HG03432 (cell line): ENCODE measurements at regions not wholly inside any gene's neighbourhood (a gene's known extent, or its start where the extent isn't known, plus 50 kb on each side); places are given as distances from the start of the nearest gene placed in this dataset.
A peak's percentile ranks its signal among the peaks of the same experiment; 100 is the strongest.
"Not testable (repeated sequence)": the region's sequence is repeated elsewhere in the genome, so short reads cannot be mapped to it uniquely, and the experiment has no call there.

ENCODE experiments used
- ATAC-seq: cut with Tn5 transposase; IDR thresholded peaks from one replicate; pipeline ENCODE4 v1.9.1; 2021; ENCODE audit warnings: mild to moderate bottlenecking, moderate library complexity; ENCODE audit not compliant: unreplicated experiment

DNA sequence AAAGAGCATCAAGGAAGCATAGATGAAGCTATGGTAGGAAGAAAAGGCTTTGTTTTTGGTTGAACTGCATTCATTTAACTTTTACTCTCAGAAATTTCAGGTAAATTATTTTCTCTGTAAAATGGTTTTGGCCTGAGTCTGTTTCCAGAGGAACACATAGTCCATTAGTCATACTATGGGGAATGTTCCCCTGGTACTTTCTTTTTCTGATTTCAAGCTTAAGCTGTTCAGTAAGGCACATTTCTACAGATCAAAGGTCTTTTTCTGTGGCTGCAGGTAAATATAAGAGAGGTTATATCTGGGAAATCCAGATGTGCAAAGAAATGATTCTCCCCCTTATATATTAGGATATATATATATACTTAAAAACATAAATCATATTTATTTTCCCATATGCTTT, 1744.4 kb upstream of the ADGRL3 start:
- ATAC-seq, result no peak

DNA sequence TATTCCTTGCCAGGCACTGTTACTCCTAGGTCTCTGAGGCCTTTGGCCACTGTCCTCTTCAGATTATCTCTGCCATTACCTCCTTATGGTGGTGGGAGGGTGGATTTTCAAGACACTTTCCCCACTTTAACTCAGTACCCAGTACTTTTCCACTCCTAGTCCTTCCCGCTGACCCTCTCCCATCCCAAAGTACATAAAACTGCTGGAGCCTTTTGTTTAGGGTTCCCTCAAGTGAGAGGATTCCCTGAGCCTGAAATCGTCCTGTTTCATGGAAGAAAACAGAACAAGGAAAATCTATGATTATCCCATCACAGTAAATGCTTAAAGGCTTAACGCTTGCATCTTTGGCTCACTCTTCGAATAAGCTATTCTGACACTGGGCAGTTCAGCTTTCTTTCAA, 1742.5 kb upstream of the ADGRL3 start:
- no peak for ATAC-seq

DNA sequence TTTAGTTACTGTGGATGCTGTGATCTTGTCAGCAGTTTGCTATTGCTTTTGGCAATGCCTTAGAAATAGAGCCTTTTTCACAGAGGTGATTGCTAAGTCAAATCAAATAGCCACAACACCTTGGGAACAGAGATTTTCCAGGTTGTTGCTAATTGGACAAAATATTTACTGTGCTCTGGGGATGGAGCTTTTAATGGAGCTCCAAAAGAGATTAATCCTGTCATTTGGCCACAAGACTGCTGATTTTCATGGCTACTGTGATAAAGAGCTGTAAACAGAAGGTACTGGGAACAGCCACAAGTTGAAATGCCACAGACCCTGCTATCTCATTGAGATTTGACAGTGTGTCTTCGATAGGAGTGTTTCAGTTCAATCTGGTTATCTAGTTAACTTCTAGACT, 1715.2 kb upstream of the ADGRL3 start:
- ATAC-seq, result no peak

DNA sequence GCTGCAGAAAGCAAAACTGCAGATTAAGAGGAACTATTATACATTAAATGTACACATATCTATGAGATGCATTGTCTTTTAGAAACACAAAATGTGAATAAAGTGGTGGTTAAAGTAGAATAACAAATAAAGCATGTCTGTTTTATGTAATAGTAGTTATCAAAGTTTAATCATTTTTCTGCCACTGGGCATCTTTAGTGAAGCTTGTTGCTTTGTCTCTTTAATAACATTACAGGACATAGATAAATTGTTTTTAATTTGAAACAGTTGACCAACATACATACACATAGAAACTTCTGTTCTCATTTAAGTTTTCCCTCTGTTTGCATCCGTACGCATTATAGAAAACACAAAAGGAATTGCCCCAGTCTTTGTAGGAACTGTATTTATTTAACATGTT, 1700.0 kb upstream of the ADGRL3 start:
- ATAC-seq, result no peak

DNA sequence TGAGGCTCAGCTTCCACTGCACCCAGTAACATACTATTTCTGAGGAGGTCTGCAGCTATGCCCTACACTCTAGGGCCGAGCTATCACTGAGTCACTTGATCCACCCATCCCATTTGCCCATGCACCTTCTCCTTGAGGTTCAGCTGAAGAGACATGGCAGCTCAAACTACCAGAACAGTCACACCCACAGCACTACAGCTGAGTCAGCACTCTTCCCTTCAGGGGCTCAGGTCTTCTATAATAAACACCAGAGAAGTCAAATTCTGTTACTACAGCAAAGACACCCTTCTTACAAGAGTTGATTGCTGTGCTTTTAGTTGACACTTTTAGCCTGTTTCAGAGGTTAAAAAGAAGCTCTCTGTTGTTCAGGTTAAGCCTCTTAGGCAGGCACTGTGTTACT, 1696.4 kb upstream of the ADGRL3 start:
- ATAC-seq, result no peak

DNA sequence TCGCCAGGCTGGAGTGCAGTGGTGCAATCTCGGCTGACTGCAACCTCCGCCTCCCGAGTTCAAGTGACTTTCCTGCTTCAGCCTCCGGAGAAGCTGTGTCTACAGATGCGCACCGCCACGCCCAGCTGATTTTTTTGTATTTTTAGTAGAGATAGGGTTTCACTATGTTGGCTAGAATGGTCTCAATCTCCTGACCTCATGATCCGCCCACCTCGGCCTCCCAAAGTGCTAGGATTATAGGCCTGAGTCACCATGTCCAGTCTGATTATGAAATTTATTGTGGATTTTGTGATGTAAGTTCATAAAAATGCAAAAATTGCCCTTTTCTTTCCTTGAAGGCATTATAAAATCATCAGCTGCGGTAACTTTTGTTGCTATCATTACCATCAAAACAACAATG, 1688.3 kb upstream of the ADGRL3 start:
- ATAC-seq, result not testable (repeated sequence)

DNA sequence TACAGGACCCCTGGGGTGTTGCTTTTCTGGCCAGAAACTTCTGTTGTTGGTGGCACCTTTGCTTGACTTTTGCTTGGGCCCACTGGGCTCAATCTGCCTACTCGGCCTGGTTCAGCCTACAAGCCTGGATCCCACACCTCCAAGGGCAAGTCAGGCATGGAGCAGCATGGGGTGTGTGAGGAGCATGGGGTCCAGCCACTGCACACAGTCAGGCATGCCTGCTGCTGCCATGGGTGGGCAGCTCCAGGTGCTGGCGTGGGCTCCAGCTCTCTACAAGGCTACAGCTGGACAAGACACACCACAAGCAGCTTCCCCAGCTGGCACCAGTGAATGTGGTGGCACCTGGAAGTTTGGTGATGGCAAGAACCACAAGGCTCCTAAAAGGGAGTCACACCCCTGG, 1683.1 kb upstream of the ADGRL3 start:
- ATAC-seq, result no peak

DNA sequence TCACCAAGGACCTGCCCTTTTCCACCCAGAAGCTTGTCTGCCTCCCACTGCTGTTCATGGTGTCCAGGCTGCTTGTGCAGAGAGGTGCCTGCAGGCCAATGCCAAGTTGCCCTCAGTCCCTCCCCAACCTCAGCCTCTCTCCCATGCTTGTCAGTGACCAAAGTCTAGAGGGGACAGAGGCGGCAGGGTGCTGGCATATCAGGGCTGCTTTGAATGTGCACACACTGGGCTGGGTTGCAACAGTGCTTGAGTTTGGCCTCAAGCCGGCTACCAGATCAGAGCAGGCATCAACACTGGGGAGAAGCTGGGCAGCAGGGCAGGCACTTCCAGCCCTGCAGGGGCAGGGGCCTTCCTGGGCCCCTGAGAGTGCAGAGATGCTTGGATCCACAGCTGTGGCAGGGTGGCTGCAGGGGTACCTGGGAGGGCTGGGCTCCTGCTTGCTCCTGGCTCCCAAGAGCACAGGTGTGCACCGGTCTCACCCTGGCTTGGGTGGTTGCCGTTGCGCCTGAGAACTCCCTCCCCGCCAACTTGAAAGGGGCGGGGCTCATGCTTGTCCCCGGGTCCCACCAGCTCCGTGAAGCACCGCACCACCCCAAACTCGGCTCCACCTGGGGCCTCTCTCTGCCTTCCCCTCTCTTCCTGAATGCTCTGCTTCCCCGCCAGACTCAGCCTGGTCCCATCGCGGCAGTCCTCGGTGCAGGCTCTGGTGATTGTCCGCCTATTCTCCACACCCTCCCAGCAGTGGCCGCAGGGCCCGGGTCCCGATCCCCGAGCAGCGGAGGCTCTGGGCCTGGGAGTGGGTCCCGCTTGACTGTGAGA, 1681.9 kb upstream of the ADGRL3 start:
- no peak for ATAC-seq

DNA sequence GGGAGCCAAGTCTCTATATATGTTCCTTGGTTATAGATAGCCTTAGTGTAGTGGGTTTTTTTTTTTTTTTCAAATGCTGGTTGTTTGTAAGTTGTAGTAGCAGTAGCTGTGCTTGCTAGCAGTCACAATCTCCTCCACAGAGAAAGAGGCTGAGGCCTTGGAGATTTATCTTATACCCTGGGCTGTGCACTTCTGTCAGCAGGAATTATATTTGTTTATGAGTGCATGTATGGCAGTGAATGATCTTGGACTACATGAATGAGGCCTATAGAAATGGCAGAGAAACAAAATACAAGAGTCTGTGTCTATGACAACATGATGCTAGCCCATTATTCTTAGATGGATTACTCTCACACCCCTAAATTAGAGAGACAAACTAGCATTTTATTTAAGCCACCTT, 1674.2 kb upstream of the ADGRL3 start:
- ATAC-seq, result no peak

DNA sequence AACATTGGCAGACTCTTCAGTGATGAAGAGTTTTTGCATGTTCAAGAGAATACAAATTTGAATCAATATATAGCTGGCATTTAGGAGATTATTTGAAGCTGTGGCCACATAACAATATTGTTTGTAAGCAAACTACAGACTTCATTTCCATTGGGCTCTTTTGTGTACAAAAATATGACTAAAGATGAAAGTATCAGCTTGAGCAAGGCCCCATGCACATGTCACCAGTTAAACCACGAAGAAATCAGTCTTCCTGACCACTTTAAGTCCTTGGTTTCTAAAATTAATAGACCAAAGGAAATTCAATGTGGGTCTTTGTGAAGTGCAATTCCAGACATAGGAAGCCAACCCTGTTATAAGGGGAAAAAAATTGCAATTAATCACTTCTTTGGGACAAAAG, 1664.6 kb upstream of the ADGRL3 start:
- peak; percentile 79 for ATAC-seq

DNA sequence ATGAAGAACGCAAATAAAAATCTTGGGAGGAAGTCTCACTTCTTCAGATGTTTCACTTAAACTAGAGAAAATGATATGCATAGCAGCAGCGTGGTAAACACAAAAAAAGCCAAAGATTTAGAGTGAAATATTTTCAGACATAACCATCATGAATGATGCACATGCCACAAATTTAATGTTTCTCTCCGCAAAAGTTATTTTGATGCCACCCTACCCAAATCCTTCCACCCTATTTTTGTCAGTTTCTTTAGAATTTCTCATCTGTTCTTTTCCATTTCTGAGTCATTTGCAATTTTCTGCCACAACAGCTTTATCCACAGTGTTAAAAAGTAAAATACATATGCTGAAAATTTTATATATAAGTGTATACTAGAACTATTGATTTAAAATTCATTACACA, 1663.7 kb upstream of the ADGRL3 start:
- ATAC-seq, result no peak

DNA sequence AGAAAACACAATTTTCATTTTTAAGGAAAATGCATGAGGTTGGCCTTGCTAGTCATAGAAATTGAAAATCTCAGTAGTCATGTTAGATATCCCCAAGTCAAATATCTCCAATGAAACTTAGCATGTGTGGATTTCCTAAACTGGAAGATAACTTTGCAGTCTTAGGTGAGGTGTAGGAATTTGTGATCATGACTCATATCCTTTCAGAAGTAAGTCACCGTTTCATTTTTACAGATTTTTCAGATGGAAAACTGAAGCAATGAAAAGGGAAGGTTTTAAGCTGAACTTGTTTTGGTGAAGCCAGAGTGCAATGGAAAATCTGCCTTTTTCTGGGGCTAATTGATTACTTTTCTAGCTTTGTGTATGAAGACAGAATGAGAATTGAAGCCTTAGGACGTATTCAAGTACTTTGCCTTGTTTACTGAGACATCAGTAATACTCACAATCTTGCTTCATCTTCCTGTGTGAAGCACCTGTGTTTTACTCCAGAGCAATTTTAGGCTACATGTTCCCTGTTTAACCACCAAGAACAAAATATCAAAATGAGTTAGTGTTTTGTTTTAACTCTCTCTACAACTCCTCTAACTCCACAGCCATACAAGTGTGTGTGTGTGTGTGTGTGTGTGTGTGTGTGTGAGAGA, 1662.8 kb upstream of the ADGRL3 start:
- no peak for ATAC-seq

DNA sequence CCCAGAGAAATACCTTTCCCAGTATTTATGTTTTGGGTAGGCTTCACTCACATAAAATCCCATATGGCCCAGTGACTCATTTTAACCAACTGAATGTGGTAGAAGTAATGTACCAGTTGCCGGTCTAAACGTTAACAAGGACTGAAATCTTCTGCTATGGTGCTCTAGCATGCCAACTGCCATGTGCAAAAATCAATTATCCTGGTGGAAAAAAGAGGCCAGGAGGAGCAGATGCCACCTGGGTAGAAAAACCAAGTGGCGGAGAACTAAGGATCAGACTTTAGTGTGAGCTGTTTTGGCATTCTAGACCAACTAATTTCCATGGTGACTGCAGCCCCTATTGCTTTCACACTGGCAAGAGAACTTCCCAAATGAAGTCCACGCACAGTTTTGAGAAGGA, 1660.7 kb upstream of the ADGRL3 start:
- ATAC-seq, result no peak

DNA sequence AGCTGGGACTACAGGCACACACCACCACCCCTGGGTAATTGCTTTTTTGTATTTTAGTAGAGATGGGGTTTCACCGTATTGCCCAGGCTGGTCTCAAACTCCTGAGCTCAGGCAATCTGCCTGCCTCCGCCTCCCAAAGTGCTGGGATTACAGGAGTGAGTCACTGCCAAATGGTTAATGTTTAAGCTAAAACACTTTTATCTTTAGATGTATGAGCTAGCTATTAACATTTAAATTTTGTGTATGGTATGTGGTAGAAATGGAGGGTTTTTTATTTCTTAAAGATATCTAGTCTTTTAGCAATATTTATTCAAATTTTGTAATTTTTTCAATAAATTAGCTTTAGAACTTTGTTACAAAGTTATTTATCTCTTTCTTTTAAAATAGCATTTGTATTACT, 1659.8 kb upstream of the ADGRL3 start:
- ATAC-seq, result no peak

DNA sequence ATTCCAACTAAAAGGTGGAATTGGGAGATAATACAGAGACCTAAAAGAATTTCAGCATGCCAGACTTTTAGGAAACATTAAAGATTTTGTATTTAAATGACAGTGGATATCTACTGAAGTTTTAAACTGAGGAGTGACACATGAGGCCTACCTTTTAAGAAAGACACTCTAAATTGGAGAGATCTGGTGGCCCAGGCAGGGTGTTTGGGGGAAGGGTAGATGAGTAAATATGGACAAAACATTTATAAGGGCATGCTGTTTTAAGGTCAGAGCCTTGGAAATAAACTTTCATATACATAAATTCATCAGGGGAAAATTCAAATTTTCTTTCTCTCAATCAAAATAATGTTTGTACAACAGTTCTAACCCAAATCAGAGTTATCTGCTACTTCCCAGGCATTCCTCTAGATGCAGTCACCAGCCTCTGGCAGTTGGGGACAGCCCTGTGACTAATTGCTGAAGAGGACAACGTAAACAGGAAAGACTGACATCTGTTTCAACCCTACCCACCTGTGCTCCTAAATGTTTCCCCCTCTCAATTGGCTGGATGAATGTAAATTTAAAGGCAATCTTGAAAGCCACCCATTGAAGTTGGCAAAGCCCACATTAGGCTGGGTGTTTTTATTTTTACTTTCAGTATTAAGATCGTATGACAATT, 1646.9 kb upstream of the ADGRL3 start:
- ATAC-seq, result peak; percentile 99

DNA sequence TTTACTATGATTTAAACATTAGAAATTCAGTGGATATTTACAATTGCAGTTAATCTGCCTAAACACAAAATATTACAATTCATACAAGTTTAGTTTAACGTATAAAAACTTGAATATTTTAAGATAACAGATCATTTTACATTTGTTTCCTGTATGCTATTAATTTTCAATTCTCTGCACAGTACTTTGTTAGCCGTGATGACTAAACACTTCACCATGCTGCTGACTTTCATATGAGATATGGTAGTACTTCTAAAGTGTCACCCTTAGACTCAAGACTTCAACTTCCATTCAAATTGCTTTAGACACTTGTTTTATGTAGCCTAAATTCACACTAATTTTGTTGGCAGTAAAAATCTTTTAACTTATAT, 1646.4 kb upstream of the ADGRL3 start:
- peak; percentile 73 for ATAC-seq

DNA sequence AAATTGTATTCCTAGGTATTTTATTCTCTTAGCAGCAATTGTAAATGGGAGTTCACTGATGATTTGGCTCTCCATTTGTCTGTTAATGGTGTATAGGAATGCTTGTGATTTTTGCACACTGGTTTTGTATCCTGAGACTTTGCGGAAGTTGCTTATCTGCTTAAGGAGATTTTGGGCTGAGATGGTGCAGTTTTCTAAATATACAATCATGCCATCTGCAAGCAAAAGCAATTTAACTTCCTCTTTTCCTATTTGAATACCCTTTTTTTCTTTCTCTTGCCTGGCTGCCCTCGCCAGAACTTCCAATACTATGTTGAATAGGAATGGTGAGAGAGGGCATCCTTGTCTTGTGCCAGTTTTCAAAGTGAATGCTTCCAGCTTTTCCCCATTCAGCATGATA, 1643.9 kb upstream of the ADGRL3 start:
- ATAC-seq, result not testable (repeated sequence)

DNA sequence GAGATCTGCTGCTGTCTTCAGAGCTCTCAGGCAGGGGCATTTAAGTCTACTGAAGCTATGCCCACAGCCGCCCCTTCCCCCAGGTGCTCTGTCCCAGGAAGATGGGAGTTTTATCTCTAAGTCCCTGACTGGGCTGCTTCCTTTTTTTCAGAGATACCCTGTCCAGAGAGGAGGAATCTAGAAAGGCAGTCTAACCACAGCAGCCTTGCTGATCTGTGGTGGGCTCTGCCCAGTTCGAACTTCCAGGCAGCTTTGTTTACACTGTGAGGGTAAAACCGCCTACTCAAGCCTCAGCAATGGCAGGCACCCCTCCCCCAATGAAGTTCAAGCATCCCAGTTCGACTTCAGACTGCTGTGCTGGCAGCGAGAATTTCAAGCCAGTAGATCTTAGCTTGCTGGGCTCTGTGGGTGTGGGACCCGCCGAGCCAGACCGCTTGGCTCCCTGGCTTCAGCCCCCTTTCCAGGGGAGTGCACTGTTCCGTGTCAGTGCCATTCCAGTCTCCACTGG, 1639.9 kb upstream of the ADGRL3 start:
- not testable (repeated sequence) for ATAC-seq

DNA sequence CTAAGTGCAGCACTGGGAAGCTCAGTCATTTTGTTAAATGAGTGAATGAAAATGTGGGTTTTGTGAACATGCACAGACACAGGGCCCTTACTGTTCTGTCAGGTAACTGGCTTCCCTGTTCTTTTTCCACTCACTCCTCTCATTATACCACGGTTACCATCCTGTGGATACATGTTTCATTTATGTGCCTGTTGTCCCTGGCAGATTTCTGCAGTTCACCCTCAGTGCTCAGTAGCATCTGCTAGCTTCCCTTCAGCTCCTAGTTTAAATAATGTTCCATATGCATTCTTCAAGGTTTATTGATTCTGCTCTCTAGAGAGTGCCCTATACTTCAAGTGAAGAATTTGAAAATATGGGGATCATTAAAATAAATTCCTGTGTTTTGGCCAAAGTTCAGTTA, 1634.3 kb upstream of the ADGRL3 start:
- ATAC-seq, result no peak

DNA sequence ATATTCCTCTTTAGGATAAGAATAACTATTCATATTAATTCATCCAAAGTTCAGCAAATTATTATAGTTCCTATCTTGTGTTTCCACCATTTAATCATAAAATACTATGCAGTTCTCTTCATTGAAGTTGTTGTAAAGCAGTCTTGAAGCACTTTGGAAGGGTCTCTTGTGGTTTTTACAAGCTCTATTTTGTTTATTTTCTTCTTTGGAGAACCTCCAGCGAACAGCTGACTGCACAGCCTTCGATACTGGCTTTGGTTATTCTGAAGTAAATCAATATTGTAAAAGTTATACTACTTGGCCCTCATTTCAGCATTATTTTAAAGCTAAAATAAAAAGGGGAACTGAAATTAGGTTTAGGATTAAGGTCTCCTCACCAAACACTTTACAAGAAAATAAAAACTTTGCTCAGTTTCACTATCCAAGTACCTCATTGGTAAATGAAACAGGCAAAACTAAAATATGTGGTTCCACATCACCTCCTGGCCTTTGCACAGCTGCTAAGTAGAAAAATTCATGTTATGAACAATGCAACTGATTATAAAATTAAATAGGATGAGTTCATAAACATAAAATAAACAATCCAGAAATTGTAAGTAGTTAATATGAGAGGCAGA, 1629.2 kb upstream of the ADGRL3 start:
- peak; percentile 97 for ATAC-seq

DNA sequence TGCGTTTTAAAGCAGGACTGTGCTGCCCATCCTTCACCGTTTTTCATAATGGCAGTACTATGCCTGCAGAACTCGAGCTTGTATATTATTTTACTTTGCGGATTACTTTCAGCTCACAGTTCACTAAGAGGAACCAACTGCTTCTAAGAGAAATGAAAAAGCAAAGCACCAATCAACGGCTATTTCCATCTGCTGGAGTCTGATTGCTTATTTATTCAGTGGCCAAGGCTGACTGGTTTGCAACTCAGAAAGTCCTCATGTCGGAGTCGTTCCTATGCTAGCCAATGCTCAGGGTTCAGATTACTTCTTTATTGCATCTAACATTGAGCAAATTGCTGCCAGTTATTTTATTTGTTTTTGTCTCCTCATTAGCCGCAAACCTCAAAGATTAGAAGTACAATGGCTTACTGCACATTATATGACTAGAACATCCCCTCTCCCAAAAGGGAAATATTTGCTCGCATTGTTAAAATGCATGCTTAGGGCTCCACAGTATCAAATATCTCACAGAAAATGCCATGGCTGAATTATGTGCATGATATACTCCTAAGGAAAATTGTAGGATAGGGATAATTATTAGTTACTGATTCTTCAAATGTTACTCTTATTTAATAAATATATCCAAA, 1628.2 kb upstream of the ADGRL3 start:
- ATAC-seq, result no peak
